ENCODE measurements at regions not wholly inside any gene's neighbourhood (a gene's known extent, or its start where the extent isn't known, plus 50 kb on each side); places are given as distances from the start of the nearest gene placed in this dataset.

- Histone ChIP-seq H3K79me2 (ENCODE audit: insufficient read depth, low read length) (no peaks in the 10 kb centered on the region), H3K9ac (ENCODE audit: insufficient read depth, low read length, poor library complexity, severe bottlenecking) (no peak overlapping the region), H4K20me1 (ENCODE audit: insufficient read depth, low read length) (no peaks in the 10 kb centered on the region), H3K4me3 (replicated peaks in 1 of 3; ENCODE audit: low read depth in 2 of 3, low read length in 3 of 3) (no peak overlapping the region), H2AFZ (ENCODE audit: insufficient read depth, low read depth, low read length, poor library complexity, severe bottlenecking) (no peak overlapping the region), H3K27ac (ENCODE audit: low read depth in 1 of 2, low read length in 2 of 2) (no peak overlapping the region), H3K36me3 (replicated peaks in 1 of 2; ENCODE audit: control insufficient read depth in 1 of 2, insufficient read depth in 2 of 2, low read length in 2 of 2) (no peaks in the 10 kb centered on the region), H3K9me3 (replicated peaks in 1 of 2; ENCODE audit: control insufficient read depth in 1 of 2, insufficient read depth in 1 of 2, low read length in 2 of 2) (no peaks in the 10 kb centered on the region), H3K4me2 (replicated peaks; ENCODE audit: extremely low read depth, low read length, poor library complexity, severe bottlenecking) (no peak overlapping the region), H3K4me1 (ENCODE audit: control insufficient read depth in 1 of 2, insufficient read depth in 2 of 2, low read length in 2 of 2) (peaks cover 33 to 45% of the 10 kb centered on the region in 2 donors), H3K27me3 (ENCODE audit: control insufficient read depth in 2 of 2, insufficient read depth in 2 of 2, low read length in 2 of 2) (peaks cover 3 to 21% of the 10 kb centered on the region in 2 donors)
- Mint-ChIP-seq H3K9me3 (peaks cover 0 to 5% (median 0%) of the 10 kb centered on the region in 7 donors), H3K4me1 (peaks cover 38% of the 10 kb centered on the region), H3K36me3 (peaks cover 2 to 5% of the 10 kb centered on the region in 2 donors), H3K27me3 (ENCODE audit: low read depth in 3 of 3) (peaks cover 17 to 26% (median 18%) of the 10 kb centered on the region in 3 donors), H3K27ac (no peak overlapping the region), H3K4me3 (peak overlapping the region in 1 of 2 donors; percentile 30)
- no peak for TF ChIP-seq CTCF (IDR thresholded peaks at IDR 0.05)
- no peak for DNase-seq
- intact Hi-C loops (cut with micrococcal nuclease) = loop anchor here in 1 of 2 donors (10.0 kb wide), 1 partner anchor 62 kb away; no protein-coding TSS in a partner anchor
- WGBS (ENCODE audit: insufficient coverage) = 83% methylated on average over 10 of the region's 10 CpGs
These were observed 142.3 kb downstream of the TMCO5A start for GRCh38 chr15:38076786-38077185.

DNA sequence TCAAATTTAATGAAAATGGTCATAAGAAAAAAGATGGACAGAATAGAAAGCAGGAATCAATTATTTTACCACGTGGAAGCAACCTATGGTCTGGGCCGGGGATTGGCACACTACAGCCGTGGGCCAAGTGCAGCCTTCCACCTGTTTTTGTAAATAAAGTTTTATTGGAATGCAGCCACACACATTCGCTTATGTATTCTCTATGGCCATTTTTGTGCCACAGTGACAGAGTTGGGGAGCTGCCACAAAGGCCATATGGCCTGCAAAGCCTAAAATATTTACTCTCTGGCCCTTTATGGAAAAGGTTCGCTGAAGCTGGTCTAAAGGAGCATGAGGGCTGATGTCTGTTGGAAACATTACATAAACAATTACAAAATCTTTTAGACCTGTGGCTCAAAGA is 144.8 kb downstream of the TMCO5A start:
- no peaks in the 10 kb centered on the region for H3K79me2 ChIP-seq (ENCODE audit: insufficient read depth, low read length)
- 93% methylated on average over 2 of the region's 5 CpGs for WGBS (ENCODE audit: insufficient coverage)
- TF ChIP-seq CTCF (IDR thresholded peaks at IDR 0.05) = no peak
- no peak overlapping the region for H3K4me2 ChIP-seq (replicated peaks; ENCODE audit: extremely low read depth, low read length, poor library complexity, severe bottlenecking)
- peaks cover 6 to 14% (median 10%) of the 10 kb centered on the region in 3 donors for H3K27me3 Mint-ChIP-seq (ENCODE audit: low read depth in 3 of 3)
- H3K27ac Mint-ChIP-seq = no peak overlapping the region
- no peak overlapping the region for H3K4me3 Mint-ChIP-seq
- no peak overlapping the region for H2AFZ ChIP-seq (ENCODE audit: insufficient read depth, low read depth, low read length, poor library complexity, severe bottlenecking)
- H3K4me3 ChIP-seq (replicated peaks in 1 of 3; ENCODE audit: low read depth in 2 of 3, low read length in 3 of 3) = no peak overlapping the region
- no peaks in the 10 kb centered on the region for H3K9me3 ChIP-seq (replicated peaks in 1 of 2; ENCODE audit: control insufficient read depth in 1 of 2, insufficient read depth in 1 of 2, low read length in 2 of 2)
- H3K4me1 Mint-ChIP-seq = peaks cover 26% of the 10 kb centered on the region
- no peaks in the 10 kb centered on the region for H4K20me1 ChIP-seq (ENCODE audit: insufficient read depth, low read length)
- peaks cover 0 to 2% of the 10 kb centered on the region in 2 donors for H3K36me3 Mint-ChIP-seq
- H3K36me3 ChIP-seq (replicated peaks in 1 of 2; ENCODE audit: control insufficient read depth in 1 of 2, insufficient read depth in 2 of 2, low read length in 2 of 2) = no peaks in the 10 kb centered on the region
- H3K27ac ChIP-seq (ENCODE audit: low read depth in 1 of 2, low read length in 2 of 2) = no peak overlapping the region
- H3K27me3 ChIP-seq (ENCODE audit: control insufficient read depth in 2 of 2, insufficient read depth in 2 of 2, low read length in 2 of 2) = peaks cover 6 to 11% of the 10 kb centered on the region in 2 donors
- intact Hi-C loops (cut with micrococcal nuclease) = loop anchor here in 1 of 2 donors (10.0 kb wide), 1 partner anchor 64 kb away; no protein-coding TSS in a partner anchor
- H3K4me1 ChIP-seq (ENCODE audit: control insufficient read depth in 1 of 2, insufficient read depth in 2 of 2, low read length in 2 of 2) = peaks cover 23 to 32% of the 10 kb centered on the region in 2 donors
- no peak overlapping the region for H3K9ac ChIP-seq (ENCODE audit: insufficient read depth, low read length, poor library complexity, severe bottlenecking)
- peaks cover 0 to 5% (median 0%) of the 10 kb centered on the region in 7 donors for H3K9me3 Mint-ChIP-seq
- no peak for DNase-seq

All from CD14-positive monocyte (primary cell).